K562 (cell line): ENCODE measurements at regions not wholly inside any gene's neighbourhood (a gene's known extent, or its start where the extent isn't known, plus 50 kb on each side); places are given as distances from the start of the nearest gene placed in this dataset.

Experiments
- AFF4 ChIP-seq: sonication (generic); formaldehyde crosslinking; IDR thresholded peaks from 2 replicates; pipeline ENCODE4 v1.8.0; 2023; ENCODE audit warnings: mild to moderate bottlenecking, missing genetic modification reagents
- E2F5 ChIP-seq: sonication (generic); formaldehyde crosslinking; IDR thresholded peaks from 2 replicates; pipeline ENCODE4 v1.8.0; 2022; ENCODE audit warnings: mild to moderate bottlenecking, missing genetic modification reagents
- MBD1 ChIP-seq: fragments of 250-450 bp; sonication (Bioruptor Pico); IDR thresholded peaks from 2 replicates; pipeline ENCODE4 v1.8.0; 2022; ENCODE audit warnings: inconsistent platforms
- NFIX ChIP-seq: fragments of 250-450 bp; sonication (Bioruptor Pico); IDR thresholded peaks from 2 replicates; pipeline ENCODE4 v1.4.0; 2020; ENCODE audit warnings: low read depth, mild to moderate bottlenecking, moderate library complexity

- no peak for TF ChIP-seq MBD1 (CRISPR knock-in tag)
- TF ChIP-seq NFIX (CRISPR knock-in tag), result no peak
- TF ChIP-seq AFF4 (CRISPR knock-in tag), result no peak
- TF ChIP-seq E2F5 (CRISPR knock-in tag), result no peak
Measured at GRCh38 chr3:63132461-63133250, 145.5 kb upstream of the SYNPR start (continued).
